Parathyroid adenoma (tissue), 2 donors: ENCODE measurements at regions not wholly inside any gene's neighbourhood (a gene's known extent, or its start where the extent isn't known, plus 50 kb on each side); places are given as distances from the start of the nearest gene placed in this dataset.

ENCODE experiments used
- H2AFZ ChIP-seq: fragments of 300-600 bp; sonication (generic); one replicate; pipeline ENCODE4 v1.7.0; 2017; ENCODE audit warnings: antibody characterized with exemption, mild to moderate bottlenecking
- H3K27ac ChIP-seq: fragments of 300-600 bp; sonication (generic); one replicate; pipeline ENCODE4 v1.7.0; 2017
- H3K27me3 ChIP-seq: fragments of 300-600 bp; sonication (generic); one replicate; pipeline ENCODE4 v1.7.0; 2017; ENCODE audit warnings: low read length; ENCODE audit not compliant: control insufficient read depth, insufficient read depth
- H3K36me3 ChIP-seq: fragments of 300-600 bp; sonication (generic); one replicate; pipeline ENCODE4 v1.7.0; 2017; ENCODE audit warnings: low read length; ENCODE audit not compliant: control insufficient read depth, insufficient read depth
- H3K4me1 ChIP-seq: fragments of 300-600 bp; sonication (generic); one replicate; pipeline ENCODE4 v1.7.0; 2017; ENCODE audit warnings: control low read depth
- H3K4me2 ChIP-seq: fragments of 300-600 bp; sonication (generic); one replicate; pipeline ENCODE4 v1.7.0; 2017; ENCODE audit warnings: low read length
- H3K4me3 ChIP-seq: fragments of 300-600 bp; sonication (generic); one replicate; pipeline ENCODE4 v1.7.0; 2017; ENCODE audit warnings: low read depth, low read length
- H3K79me2 ChIP-seq: fragments of 300-600 bp; sonication (generic); one replicate; pipeline ENCODE4 v1.7.0; 2017; ENCODE audit warnings: control low read depth
- H3K9ac ChIP-seq: fragments of 300-600 bp; sonication (generic); one replicate; pipeline ENCODE4 v1.7.0; 2017; ENCODE audit warnings: mild to moderate bottlenecking
- H3K9me3 ChIP-seq: fragments of 300-600 bp; sonication (generic); one replicate; pipeline ENCODE4 v1.7.0; 2017; ENCODE audit warnings: low read length; ENCODE audit not compliant: control insufficient read depth
- CTCF ChIP-seq: fragments of 300-600 bp; sonication (generic); IDR thresholded peaks from one replicate; pipeline ENCODE4 v1.7.0; 2017; ENCODE audit warnings: antibody characterized with exemption, mild to moderate bottlenecking
- donor health status: primary hyperparathyroidism.

GRCh38 chr6:91173186-91173585, 586.3 kb upstream of the MAP3K7 start:
- no peak overlapping the region for H3K4me3 ChIP-seq
- no peak overlapping the region for H3K9ac ChIP-seq
- no peak for TF ChIP-seq CTCF

DNA sequence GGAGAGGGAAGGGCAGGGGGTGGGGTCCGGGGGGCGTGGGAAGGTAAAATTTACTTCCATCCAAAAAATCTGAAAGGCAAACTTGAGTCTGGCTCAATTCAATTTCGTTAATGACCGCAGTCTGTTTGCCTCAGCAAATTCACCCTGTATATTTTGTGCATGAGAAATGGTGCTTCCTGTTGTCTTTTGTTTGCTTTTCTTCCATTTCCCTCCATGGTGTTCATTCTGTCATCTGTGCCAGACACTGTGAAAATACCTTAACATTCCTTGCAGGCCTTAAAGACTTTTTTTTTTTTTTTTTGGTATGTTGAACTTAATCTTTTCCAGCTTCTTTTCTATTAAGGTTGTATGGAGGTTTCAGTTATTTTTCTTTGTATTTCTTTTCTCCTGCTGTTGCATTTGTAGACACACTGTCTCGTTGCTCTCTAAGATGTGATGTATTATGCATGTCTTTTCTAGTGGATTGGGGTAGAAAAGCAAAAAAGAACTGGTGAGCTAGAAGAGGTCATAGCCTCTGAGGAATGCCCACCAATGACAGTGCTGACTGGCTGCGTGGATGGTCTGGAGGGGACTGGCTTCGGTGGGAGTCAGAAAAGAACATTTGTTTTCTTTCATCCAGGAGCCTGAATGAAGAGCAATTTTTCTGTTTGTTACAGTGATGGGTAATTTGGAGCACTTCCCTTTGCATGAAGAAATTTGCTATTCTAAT, 585.0 kb upstream of the MAP3K7 start:
- Histone ChIP-seq H3K36me3 (no peaks in the 10 kb centered on the region), H3K27me3 (no peaks in the 10 kb centered on the region), H3K9ac (no peak overlapping the region), H3K79me2 (no peaks in the 10 kb centered on the region), H3K27ac (no peak overlapping the region), H3K4me3 (no peak overlapping the region), H3K4me2 (no peak overlapping the region), H2AFZ (no peak overlapping the region), H3K9me3 (no peaks in the 10 kb centered on the region), H3K4me1 (no peaks in the 10 kb centered on the region)
- no peak for TF ChIP-seq CTCF

More at GRCh38 chr6:91173186-91173585, 586.3 kb upstream of the MAP3K7 start:
- H3K79me2 ChIP-seq = no peaks in the 10 kb centered on the region
- H2AFZ ChIP-seq = no peak overlapping the region
- no peak overlapping the region for H3K4me2 ChIP-seq
- H3K27ac ChIP-seq = no peak overlapping the region
- H3K9me3 ChIP-seq = no peaks in the 10 kb centered on the region
- H3K27me3 ChIP-seq = no peaks in the 10 kb centered on the region
- H3K36me3 ChIP-seq = no peaks in the 10 kb centered on the region
- no peaks in the 10 kb centered on the region for H3K4me1 ChIP-seq

- Histone ChIP-seq H3K36me3 (no peaks in the 10 kb centered on the region), H3K9me3 (no peaks in the 10 kb centered on the region), H3K4me3 (no peak overlapping the region), H3K4me2 (no peak overlapping the region), H3K9ac (no peak overlapping the region), H2AFZ (no peak overlapping the region), H3K27ac (no peak overlapping the region), H3K4me1 (no peaks in the 10 kb centered on the region), H3K79me2 (no peaks in the 10 kb centered on the region), H3K27me3 (no peaks in the 10 kb centered on the region)
- TF ChIP-seq CTCF = no peak
Observed at GRCh38 chr6:91167846-91168245, 581.0 kb upstream of the MAP3K7 start.

GRCh38 chr6:91166271-91167046, 579.6 kb upstream of the MAP3K7 start:
- Histone ChIP-seq H3K9ac (no peak overlapping the region), H2AFZ (no peak overlapping the region), H3K4me2 (no peak overlapping the region), H3K27ac (no peak overlapping the region), H3K79me2 (no peaks in the 10 kb centered on the region), H3K36me3 (no peaks in the 10 kb centered on the region), H3K4me3 (no peak overlapping the region), H3K9me3 (no peaks in the 10 kb centered on the region), H3K4me1 (no peaks in the 10 kb centered on the region), H3K27me3 (no peaks in the 10 kb centered on the region)
- no peak for TF ChIP-seq CTCF
